ENCODE measurements at regions not wholly inside any gene's neighbourhood (a gene's known extent, or its start where the extent isn't known, plus 50 kb on each side); places are given as distances from the start of the nearest gene placed in this dataset.
"Not testable (repeated sequence)": the region's sequence is repeated elsewhere in the genome, so short reads cannot be mapped to it uniquely, and the experiment has no call there.

DNA sequence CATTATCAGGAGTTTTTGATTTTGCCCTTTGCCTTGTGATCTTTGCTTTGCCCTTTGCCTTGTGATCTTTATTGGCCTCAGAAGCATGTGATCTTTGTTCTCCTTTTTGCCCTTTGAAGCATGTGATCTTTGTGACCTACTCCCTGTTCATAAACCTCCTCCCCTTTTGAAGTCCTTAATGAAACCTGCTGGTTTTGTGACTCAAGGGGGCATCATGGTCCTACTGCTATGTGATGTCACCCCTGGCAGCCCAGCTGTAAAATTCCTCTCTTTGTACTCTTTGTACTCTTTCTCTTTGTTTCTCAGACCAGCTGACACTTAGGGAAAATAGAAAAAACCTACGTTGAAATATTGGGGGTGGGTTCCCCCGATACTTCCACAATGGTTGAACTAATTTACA is 356.1 kb upstream of the NRP1 start:
- in situ Hi-C loops (cut with HindIII; ENCODE audit: low pct_unique_long_range_greater_than_20kb, low sequenced_read_pairs); DNase-seq (ENCODE audit: low read depth, low spot score): not testable (repeated sequence)

DNA sequence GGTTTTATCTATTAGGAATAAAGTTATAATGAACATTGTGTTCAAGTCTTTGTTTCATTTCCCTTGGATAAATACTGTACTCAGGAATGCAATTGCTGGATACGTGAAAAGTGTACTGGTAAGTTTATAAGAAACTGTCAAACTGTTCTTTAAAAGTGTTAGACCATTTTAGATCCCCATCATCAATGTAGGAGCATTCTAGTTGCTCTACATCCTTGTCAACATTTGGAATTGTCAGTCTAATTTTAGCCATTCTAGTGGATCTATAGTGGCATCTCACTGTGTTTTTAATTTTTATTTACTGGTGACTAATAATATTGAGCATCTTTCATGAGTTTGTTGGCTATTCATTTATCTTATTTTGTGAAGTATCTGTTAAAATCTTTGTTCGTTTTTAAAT is 354.0 kb upstream of the NRP1 start:
- in situ Hi-C loops (cut with HindIII; ENCODE audit: low pct_unique_long_range_greater_than_20kb, low sequenced_read_pairs): no loop called here
- DNase-seq (ENCODE audit: low read depth, low spot score): no peak

DNA sequence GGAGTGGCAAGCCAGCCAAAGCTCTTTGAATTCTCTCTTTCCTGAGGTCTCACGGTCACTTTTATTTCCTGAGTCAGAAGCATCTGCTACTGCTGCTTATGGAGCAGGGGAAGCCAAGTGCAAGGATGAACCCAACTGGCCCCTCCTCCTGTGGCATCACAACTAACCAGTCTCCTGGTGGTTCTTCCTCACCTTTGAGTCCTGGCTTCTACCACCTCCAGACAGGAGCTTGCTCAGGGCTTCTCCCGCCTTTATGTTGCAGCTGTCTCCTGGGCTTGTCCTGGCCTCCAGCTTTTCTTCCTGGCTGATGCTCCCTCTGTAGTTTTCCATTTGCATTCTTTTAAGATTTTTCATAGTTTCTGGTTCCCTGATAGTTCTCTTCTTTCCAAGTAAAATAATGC is 349.7 kb upstream of the NRP1 start:
- in situ Hi-C loops (cut with HindIII; ENCODE audit: low pct_unique_long_range_greater_than_20kb, low sequenced_read_pairs): no loop called here
- no peak for DNase-seq (ENCODE audit: low read depth, low spot score)

DNA sequence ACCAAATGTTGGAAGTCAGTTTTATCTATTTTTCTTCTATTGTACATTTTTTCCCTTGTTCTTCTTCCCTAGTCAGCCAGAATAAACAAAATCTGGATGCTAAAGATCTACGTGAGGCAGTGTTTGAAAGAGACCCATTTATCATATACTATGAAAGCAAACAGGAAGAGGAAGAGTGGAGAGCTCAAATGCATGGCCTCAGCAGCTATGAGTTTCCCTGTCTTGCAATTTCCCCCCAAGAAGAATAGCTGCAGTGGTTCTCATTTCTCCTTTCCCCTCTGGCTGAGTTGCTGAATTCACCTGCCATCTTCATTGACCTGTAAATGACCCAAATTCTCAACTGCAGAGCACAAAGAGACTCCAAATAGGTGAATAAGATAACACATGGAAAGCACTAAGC is 347.1 kb upstream of the NRP1 start:
- in situ Hi-C loops (cut with HindIII; ENCODE audit: low pct_unique_long_range_greater_than_20kb, low sequenced_read_pairs): no loop called here
- no peak for DNase-seq (ENCODE audit: low read depth, low spot score)

DNA sequence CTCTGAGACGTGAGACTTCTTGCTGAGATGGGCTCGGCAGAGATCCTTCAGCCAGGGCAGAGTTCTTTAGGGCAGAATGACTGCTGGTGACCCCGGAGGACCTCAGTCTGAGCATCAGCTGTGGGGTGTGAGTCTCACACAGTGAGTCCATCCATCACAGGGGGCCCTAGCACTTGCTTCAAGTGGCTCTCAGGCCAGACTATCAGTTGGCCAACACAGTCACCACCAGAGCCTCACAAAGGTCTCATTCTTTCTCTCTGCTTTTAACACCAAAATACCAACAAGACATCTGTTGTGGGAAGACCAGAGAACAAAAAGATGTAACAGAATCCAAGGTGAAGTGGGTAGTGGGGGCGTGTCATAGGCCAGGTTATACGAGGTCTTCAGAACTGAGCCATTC is 345.6 kb upstream of the NRP1 start:
- in situ Hi-C loops (cut with HindIII; ENCODE audit: low pct_unique_long_range_greater_than_20kb, low sequenced_read_pairs): no loop called here
- no peak for DNase-seq (ENCODE audit: low read depth, low spot score)

DNA sequence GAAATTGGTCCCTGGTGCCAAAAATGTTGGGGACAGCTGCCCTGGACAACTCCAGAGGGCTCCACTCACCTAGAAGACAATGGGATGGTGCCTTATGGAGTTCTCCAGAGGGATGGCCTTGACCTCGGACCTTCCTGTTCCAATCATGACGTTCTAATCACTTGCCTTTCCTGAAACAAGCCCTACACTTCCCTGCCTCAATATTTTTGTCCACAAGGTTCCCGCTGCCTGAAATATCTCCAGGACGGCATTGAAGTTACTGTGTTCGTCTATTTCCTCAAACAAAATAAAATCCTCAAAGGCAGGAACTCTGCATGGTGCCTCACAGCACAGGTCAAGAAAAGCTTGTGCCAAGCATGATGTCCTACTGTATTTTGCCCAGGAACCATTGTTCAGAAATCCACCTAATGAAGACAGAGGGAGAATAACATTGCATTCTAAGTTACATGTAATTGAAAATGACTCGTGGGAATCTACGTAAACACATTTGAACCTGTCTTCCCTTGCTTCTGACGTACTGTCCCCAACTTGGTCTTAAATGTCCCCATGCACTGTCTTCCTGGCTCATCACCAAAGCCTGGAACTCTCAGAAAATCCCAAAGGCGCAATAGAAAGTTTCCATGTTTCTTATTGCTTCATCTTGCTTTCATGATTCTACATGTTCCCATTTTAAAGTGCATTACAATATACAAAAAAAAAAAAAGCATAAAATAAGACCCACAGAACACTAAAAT is 342.3 kb upstream of the NRP1 start:
- in situ Hi-C loops (cut with HindIII; ENCODE audit: low pct_unique_long_range_greater_than_20kb, low sequenced_read_pairs): no loop called here
- no peak for DNase-seq (ENCODE audit: low read depth, low spot score)

DNA sequence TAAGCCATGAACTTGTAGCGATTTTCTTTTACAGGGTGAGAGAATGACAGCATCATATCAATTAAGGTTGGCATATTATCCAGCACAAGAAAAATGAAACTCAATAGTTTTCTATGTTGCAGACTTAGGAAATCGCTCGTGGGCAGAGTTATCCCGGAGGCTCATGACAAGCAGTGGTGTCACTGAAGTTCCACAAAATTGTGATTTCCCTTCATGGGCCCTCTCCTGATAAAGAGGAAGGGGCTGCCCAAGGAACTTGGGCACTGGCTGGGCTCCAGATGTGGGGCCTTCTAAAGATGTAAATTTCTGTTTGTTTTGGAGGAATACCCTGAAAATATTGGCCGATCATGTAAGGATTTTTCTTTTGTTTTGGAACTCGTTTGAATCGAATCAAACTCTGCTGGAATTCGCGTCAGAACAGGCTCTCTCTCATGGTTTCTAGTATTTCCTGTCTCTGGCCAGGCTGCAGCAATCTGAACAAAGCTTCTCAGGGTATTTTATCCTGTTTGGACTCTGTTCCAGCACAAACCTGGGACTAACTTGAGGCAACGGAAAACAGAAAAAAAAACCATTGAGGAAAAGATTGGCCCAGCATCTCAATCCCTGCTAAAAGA is 340.6 kb upstream of the NRP1 start:
- no peak for DNase-seq (ENCODE audit: low read depth, low spot score)
- in situ Hi-C loops (cut with HindIII; ENCODE audit: low pct_unique_long_range_greater_than_20kb, low sequenced_read_pairs): no loop called here

DNA sequence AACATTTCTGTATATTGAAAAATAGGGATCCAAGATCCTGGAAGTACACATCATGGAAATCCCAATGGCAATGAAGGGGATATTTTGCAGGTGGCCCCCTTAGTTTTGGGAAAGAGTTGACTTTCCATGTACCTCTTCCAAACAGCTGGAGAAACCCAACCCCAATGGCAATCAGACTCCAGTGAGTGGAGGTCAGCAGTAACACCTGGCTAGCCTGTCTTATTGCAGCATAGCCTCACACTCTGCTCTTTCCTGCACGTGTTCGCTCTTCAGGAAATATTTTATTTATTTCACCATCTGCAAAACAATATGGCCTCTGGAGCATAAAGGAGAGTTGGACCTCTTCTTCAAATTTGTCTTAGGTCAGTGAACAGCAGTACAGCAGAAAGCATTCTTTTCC is 340.0 kb upstream of the NRP1 start:
- DNase-seq (ENCODE audit: low read depth, low spot score): no peak
- in situ Hi-C loops (cut with HindIII; ENCODE audit: low pct_unique_long_range_greater_than_20kb, low sequenced_read_pairs): no loop called here

DNA sequence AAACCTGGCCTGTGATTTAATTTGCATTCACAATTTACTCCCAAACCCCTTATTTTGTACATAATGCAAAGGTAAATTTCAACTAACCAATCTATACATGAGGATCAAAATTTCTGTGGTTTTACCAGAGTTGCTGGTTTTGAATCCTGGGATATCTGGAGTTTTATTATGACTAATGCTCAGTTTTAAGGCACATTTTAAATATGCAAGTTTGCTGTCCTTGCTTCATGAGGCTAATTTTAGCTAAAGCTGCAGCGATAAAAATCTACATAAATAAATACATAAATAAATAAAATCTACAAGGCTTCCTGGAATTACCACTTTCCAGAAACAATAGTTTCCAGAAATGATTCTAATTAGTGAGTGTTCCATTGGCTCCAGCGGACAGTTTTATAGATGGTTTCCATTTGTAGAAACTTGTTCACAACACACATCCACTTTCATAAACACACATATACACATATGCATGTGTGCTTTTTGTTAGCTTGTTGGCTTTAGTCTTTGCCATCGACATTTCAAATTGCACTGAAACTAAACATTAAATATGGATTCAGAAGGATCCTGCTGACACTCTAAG is 339.5 kb upstream of the NRP1 start:
- DNase-seq (ENCODE audit: low read depth, low spot score): no peak
- in situ Hi-C loops (cut with HindIII; ENCODE audit: low pct_unique_long_range_greater_than_20kb, low sequenced_read_pairs): no loop called here

DNA sequence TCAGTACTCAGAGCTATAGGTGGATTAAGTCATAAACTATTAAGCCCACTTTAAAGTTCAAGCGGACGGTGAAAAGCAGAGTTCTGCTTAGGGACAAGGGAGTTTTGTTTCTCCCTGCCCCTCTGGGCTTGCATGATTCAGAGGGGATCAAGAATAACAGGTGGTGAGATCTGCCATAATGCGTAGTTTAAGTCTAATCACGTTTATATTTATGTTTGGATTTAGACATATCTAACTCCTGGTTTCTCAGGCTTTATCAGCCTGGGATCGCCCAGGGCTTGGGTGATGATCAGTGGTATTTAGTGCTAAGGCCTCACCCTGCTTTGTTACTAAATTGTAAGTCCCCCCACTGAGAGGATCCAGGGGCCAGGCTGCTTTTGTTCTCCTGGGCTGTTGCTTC is 335.4 kb upstream of the NRP1 start:
- DNase-seq (ENCODE audit: low read depth, low spot score): no peak
- in situ Hi-C loops (cut with HindIII; ENCODE audit: low pct_unique_long_range_greater_than_20kb, low sequenced_read_pairs): no loop called here

DNA sequence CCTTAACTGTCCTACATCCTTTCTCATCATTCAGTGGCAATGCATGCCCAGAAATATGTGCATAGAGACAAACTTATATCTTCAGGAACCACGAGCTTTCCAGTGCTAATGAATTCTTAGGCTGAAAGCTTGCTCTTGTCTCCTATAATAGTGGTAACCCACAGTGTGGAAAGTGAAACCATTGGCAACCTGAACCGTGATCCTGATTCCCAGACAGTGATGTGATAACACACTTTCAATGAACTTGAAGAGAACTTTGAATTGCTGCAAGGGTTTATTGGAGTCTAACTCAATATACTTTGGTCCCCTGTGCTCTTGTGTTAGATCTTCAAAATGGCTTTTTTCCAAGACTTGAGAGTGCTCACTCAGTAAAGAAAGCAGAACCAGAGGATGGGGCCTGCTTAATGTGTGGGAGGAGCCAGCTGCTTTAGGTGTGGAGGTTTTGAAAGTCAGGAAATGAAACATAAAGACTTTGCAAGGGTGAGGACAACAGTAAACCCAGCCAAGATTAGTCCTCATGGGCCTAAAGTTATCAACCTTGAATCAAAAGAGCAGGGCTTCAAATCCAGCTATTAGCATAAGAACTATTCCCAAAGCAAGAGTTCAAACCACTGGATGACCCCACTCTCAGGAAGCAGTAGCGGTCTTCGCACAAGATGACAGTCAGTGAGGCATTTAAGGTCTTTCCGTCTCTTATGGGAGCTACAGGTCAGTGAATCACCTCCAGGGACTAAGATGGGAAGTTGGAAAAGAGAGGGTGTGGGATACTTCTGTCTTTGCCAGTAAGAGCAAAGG is 332.4 kb upstream of the NRP1 start:
- no peak for DNase-seq (ENCODE audit: low read depth, low spot score)
- in situ Hi-C loops (cut with HindIII; ENCODE audit: low pct_unique_long_range_greater_than_20kb, low sequenced_read_pairs): no loop called here

DNA sequence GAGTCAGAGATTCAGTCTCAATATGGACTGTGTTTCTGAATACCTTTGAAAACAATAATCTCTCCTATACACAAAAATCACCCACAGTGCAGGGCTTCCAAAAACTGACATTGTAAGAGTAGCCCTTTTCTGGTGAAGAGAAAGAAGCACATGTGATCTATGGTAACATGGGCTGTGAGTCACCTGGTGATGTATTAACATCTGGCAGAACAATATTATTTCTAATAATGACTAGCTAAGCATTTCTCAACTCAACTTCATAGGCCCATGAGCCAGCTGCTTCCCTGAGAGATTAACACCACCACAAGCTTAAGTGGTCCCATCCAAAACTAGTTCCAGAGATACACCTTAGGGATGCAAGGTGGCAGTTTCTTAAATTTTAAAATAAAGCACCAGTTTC is 331.0 kb upstream of the NRP1 start:
- in situ Hi-C loops (cut with HindIII; ENCODE audit: low pct_unique_long_range_greater_than_20kb, low sequenced_read_pairs): no loop called here
- no peak for DNase-seq (ENCODE audit: low read depth, low spot score)

DNA sequence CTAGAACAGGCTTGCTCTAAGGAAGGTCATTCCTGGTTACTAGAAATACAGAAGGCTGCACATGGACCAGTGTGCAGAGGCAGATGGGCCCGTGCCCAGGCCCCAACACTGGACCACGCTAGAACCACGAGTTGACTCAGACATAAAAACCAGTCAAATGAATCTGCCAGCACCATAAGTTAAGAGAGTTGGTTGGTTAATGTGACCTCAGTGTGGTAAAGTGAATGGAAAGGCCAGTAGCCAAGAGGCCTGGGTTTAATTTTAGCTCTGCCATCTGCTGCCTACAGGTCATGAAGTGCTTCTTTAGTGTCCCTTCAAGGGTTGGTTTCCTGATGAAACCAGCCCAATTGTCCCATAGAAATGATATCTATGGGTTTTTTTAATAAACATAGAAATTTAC is 329.6 kb upstream of the NRP1 start:
- DNase-seq (ENCODE audit: low read depth, low spot score): no peak

DNA sequence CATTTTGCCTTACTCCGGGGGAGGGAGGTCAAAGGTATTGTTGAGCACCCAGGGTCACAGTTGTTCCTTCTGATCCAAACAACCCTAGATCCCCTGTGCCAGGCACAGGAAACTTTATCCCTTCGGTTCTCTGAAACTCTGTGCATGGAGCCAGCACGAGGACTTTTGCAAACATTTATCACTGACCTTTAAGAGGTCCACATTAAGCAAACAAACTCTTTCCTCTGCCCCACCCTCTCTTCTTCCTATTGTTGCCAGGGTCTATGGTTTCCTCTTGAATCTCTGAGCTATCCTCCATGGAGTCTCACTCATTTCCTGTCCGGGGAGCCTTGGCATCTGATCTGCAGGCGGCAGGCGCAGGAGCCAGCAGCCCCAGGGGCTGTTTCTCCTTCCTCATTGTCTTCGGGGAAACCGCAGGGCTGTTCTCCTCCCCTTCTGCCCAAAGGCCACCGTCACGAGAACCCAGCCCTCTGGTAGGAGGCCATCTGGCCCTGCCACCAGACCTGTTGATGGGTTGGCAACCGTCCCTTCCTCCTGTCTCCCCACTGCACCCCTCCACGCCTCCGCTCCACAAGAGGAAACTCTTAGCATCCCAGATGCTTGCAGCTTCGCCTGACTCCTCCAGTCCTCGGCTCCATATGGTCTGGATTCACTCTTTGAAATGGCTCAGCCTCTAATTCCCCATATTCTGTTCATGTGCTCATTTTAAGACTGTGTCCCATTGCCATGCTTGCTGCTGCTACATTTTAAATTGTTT is 327.3 kb upstream of the NRP1 start:
- in situ Hi-C loops (cut with HindIII; ENCODE audit: low pct_unique_long_range_greater_than_20kb, low sequenced_read_pairs): no loop called here
- DNase-seq (ENCODE audit: low read depth, low spot score): peak; percentile 38

More for the DNA sequence above, 329.6 kb upstream of the NRP1 start:
- in situ Hi-C loops (cut with HindIII; ENCODE audit: low pct_unique_long_range_greater_than_20kb, low sequenced_read_pairs): no loop called here

DNA sequence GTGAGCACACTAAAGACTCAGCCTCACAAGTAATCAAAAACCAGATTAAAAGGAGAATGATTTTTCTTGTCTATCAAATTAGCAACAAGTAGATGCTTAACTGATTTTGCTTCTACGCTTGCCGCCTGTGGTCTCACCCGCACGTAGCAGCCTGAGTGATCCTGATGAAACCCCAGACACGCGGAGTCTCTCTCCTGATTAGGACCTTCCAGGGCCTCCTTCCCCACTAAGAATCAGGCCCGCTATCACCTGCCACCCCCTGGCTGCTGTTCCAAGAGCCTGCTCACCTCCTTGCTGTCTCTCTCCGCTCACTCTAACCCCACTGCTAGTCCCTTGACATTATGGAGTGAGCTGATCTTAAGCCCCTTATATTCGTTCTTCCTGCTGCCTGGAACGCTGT is 325.9 kb upstream of the NRP1 start:
- no peak for DNase-seq (ENCODE audit: low read depth, low spot score)
- in situ Hi-C loops (cut with HindIII; ENCODE audit: low pct_unique_long_range_greater_than_20kb, low sequenced_read_pairs): no loop called here

DNA sequence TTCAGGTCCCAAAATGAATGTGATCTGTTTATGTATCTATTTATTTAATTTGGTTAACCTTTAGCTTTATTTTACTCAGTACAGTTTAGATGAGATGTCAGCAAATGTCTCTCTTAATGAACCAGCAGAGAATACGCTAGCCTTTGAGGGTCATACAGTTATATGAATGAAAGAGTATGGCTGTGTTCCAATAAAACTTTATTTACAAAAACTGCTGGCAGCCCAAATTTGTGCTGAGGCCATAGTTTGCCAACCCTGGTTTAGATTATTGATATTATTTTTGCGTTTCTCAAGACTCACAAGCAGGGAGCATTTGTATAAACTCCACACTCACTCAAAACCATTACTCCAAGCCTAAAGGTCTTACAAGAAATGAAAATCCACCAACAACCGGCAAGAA is 323.4 kb upstream of the NRP1 start:
- in situ Hi-C loops (cut with HindIII; ENCODE audit: low pct_unique_long_range_greater_than_20kb, low sequenced_read_pairs): no loop called here
- no peak for DNase-seq (ENCODE audit: low read depth, low spot score)

DNA sequence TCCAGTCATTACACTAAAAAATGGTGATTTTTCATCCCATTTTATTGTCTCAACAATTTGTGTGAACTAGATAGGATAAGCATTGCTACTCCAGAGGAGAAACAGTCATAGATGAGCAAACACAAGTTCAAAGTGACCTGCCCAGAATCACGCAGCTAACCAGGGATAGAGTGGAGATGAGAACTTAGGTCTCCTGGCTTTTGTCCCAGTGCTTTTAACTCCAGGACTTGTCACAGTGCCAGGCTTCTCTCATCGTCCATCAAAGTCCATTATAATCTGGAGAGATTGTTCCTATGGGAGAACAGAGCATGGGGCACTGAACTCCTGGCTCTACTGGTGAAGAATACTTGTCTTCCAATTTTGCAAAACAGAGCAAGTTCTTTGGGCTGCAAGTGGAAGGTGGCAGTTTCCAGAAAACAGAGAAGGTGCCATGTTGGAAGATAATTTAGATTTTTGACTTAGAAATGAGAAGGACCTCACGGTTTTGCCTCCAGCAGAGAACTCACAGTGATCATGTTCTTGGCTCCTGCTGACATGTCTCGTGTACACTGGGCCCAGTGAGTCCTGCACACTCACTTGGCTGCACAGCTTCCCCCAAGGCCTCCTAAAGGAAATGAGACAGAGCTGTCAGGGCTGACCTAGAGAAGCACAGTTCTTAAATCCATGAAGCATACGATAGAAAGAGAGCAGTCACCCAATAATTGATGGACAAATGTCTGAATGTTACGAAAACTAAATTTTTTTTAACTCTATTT is 322.9 kb upstream of the NRP1 start:
- no peak for DNase-seq (ENCODE audit: low read depth, low spot score)
- in situ Hi-C loops (cut with HindIII; ENCODE audit: low pct_unique_long_range_greater_than_20kb, low sequenced_read_pairs): no loop called here
